NCI-H1105 treated with DMSO at 0.1 percent for 48 hours (cell line): ENCODE measurements at regions not wholly inside any gene's neighbourhood (a gene's known extent, or its start where the extent isn't known, plus 50 kb on each side); places are given as distances from the start of the nearest gene placed in this dataset.
"Not testable (repeated sequence)": the region's sequence is repeated elsewhere in the genome, so short reads cannot be mapped to it uniquely, and the experiment has no call there.

Source experiments
- DNase-seq: peaks from one replicate; lab custom pipeline; 2025; lab: John Stamatoyannopoulos, UW

GRCh38 chr7:15049157-15049556 is 146.6 kb upstream of the DGKB start:
- no peak for DNase-seq

- DNase-seq, result no peak
These were observed 144.3 kb upstream of the DGKB start for GRCh38 chr7:15046861-15047260.

GRCh38 chr7:15043931-15044330 is 141.4 kb upstream of the DGKB start:
- no peak for DNase-seq

GRCh38 chr7:15042285-15043065 is 139.9 kb upstream of the DGKB start:
- no peak for DNase-seq

DNA sequence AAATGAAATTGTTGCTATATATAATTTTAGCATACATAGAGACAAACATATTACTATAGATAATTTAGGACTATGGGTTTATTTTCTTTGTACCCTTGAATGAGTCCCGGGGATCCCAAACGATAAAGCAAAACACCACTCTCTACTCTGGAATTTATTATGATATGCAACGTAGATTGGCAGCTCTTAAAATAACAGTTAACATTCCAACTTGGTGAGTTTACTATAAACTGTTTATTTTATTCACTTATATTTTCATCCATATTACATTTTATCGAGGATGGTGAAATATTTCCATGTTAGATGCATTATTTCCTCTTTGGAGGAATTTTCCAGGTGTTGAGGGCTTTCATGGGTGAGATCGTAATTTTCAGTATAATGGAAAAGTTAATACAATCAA is 138.7 kb upstream of the DGKB start:
- no peak for DNase-seq

- DNase-seq, result no peak
These were observed 133.3 kb upstream of the DGKB start for GRCh38 chr7:15035814-15036213.

GRCh38 chr7:15033039-15033438 is 130.5 kb upstream of the DGKB start:
- DNase-seq, result no peak

DNA sequence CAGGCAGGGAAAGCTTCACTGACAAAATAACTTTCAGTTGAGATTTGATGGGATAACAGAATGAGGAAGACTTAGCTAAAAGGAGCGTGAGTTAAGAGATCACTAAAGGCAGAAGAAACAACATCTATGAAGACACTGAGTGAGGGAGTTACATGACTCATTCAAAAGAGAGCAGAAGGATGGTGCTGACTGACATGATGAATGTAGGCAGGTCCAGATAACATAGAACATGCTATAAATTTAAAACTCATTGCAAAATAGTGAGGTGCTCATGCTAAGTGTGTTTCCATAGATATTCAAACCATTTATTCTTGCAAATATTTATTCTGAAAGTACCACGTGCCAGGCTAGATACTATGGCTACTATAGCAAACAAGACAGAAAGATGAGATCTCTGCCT is 116.4 kb upstream of the DGKB start:
- no peak for DNase-seq

DNA sequence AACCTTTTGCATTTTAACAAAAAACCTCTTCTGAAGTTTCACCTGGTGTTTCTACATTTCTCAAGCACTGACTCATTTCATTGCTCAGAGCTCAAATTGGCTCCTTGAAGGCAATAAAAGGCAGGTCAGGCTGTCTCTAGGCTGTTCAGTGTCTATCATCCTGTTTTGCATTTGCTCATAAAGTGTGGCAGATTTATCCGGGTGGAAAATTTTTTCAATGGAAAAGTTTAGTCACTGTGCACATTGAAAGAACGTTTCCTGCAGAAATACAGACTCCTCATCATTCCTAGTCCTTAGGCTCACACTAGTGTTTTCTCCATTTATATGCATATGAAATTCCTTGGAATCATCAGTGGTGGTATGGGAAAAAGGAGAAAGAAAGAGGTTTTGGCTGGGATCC is 114.2 kb upstream of the DGKB start:
- no peak for DNase-seq

- no peak for DNase-seq
These were observed 113.7 kb upstream of the DGKB start for GRCh38 chr7:15016315-15016667.

DNA sequence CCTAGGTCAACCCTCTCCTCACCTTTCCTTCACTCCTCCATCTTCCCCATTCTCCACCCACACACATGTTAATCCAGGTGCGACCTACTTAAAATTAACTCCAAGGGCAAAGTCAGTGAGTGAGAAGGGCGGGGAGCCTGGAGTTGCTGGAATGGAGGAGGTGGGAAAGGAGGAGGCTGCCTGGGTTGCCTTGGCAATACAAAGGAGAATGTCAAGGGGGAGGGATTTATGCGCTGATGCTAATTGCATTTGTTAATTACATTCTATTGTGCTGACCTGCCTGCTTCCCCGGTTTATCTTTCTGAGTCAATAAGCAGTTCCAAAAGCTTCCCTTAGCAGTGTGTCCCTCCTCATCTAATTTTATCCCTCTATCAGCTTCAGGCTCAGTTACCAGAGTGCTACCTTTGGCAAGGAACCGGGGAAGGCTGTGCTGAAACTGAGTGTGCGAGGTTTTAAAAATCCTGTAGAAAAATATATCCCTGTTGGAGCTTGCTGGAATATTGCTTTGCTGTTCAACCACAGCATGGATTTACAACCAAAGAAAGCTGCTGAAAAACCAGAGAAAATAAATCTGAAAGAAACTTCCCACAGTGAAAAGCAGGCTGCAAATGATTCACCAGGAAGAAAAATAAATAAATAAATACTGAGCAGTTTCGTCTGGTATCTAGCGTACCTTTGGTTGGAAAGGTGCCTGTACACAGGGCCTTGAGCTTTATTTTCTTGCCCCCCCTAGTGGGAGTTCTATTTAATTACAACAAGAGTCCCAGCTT is 113.2 kb upstream of the DGKB start:
- peak; percentile 97 for DNase-seq

DNA sequence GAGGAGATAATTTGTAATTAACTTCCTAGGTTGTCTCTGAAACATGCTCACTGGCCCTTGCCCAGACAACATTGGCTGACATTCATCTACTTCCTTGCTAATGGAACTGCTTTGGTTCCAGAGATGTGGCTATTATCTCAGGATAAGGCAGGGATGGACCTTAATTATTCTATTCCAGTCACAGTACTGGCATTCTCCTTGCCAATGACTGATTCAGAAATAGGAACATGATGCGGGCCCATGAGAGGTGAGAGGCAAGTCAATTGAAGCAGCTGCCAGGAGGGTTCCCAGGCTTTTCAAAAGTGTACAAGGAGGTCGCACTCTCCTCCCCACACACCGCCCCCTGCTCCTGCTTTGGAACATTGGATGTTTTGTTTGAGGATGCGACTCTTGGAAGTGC is 109.6 kb upstream of the DGKB start:
- DNase-seq, result no peak

- DNase-seq, result no peak
These were observed 108.7 kb upstream of the DGKB start for GRCh38 chr7:15011289-15011688.

DNA sequence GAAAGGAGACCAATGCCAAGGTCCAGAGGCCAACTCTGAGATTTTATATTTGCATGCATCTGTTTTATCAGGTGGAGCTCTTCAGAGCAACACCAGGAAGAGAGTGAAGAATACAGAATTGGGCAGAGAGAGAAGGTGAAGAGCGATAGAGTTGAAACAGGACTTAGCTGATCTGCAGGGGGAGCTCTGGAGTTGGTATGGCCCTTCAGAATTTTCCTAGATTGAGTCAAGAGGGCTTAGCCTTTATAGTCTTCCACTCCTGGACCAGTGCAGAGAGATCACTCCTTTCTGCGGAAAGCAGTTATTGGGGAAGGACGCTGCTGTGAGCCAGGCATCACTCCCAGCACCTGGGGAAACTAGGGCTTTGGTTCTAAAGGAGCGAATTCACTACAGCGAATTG is 105.0 kb upstream of the DGKB start:
- no peak for DNase-seq

GRCh38 chr7:15005672-15006071 is 103.1 kb upstream of the DGKB start:
- DNase-seq, result no peak

- no peak for DNase-seq
These were observed 97.6 kb upstream of the DGKB start for GRCh38 chr7:15000157-15000556.

DNA sequence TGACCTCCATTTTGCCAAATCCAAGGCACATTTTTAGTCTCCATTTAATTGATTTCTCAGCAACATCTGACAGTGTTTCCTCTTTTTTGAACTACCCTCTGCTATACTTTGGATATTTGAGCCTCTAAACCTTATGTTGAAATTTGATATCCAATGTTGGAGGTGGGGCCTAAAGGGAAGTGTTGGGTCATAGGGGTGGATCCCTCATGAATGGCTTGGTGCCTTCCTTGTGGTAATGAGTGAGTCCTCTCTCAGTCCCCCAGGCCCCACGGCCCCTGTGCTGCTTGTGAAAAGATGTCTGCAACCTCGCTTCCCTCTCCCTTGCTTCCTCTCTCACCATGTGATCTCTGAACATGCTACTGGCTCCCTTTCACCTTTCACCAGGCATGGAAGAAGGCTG is 96.8 kb upstream of the DGKB start:
- no peak for DNase-seq

DNA sequence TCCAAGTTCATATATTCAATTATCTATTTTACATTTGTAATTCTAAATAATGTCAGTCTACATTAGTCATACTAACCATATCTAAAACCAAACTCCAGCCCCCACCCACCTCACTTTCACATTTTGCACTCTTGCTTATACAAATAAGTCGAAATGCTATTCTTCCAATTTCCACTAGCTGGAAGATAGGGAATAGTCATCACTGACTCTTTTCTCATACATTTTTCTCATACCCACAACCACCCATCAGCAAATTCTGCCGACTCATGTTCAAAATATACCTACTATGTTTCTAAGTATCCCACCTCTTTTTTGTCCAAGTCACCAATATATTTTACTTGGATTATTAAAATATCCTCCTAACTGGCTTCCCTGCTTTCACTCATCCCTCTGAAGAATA is 93.2 kb upstream of the DGKB start:
- DNase-seq, result no peak

- no peak for DNase-seq
These were observed 86.4 kb upstream of the DGKB start for GRCh38 chr7:14988941-14989340.

- no peak for DNase-seq
These were observed 76.1 kb upstream of the DGKB start for GRCh38 chr7:14978687-14979086.

DNA sequence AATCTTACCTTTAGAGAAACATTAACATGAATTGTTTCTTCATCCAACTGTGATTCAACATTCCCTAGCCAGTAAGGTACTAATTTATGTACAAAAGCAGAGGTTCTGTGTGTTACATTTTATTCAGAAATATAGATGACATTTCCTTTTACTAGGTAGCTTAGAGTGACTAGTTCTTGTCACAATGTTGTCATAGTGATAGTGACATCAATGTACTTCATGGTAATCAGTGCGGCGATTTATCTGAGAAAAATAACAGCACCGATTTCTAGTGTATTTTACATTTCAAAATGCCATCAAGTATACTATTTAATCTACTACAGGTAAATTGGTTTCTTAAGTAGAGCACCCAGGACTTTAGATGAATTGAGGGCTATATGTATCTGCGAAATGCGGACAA is 72.1 kb upstream of the DGKB start:
- no peak for DNase-seq

DNA sequence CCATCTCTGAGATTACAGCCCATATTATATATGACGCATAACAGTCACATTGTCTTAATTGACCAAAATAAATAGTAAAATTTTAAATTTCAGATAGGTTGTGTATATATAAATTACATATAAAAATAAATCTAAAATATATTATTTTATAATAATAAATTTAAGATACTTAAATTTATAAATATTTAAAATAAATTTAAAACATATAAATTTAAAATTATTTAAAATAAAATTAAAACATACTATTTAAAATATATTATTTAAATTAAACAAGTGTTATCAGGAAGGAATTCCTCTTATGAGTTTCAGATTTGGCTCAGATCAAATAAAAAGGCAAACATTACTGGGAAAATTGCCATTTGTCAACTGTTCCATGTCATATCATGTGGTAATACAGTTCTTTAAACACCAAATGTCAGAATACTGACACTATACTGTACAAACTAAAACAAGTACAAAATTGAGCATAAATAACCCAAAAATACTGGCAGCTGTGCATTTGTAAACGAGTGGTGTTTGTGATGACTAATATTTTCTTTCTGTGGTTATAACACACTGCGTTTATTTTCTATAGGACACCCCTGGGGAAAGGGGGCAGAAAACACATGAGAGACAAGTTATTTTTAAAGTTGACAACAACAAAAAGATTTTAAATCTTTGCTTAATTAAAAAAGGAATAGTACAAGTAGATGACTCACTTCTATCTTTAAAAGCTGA is 71.3 kb upstream of the DGKB start:
- no peak for DNase-seq

DNA sequence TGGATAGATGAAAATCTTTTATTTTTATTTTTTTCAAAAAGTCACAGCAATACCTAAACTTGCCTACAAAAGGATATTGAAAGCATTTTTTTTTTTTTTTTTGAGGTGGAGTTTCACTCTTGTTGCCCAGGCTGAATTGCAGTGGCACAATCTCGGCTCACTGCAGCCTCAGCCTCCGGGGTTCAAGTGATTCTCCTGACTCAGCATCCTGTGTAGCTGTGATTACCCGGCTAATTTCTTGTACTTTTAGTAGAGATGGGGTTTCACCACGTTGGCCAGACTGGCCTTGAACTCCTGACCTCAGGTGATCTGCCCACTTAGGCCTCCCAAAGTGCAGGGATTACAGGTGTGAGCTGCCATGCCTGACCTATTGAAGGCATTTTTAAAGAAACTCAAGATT is 69.1 kb upstream of the DGKB start:
- not testable (repeated sequence) for DNase-seq
